ENCODE measurements at regions not wholly inside any gene's neighbourhood (a gene's known extent, or its start where the extent isn't known, plus 50 kb on each side); places are given as distances from the start of the nearest gene placed in this dataset.

GRCh38 chr12:43169115-43169681 is 382.8 kb downstream of the ADAMTS20 start:
- TF ChIP-seq POLR2A (IDR thresholded peaks at IDR 0.05), result no peak
- TF ChIP-seq EP300 (IDR thresholded peaks at IDR 0.05), result no peak
- no peak for TF ChIP-seq CTCF (IDR thresholded peaks at IDR 0.05)
- WGBS, 2 donors, result 69% methylated on average over 3 of the region's 3 CpGs
- Histone ChIP-seq H3K27me3 (no peaks in the 10 kb centered on the region), H3K4me1 (no peaks in the 10 kb centered on the region), H3K36me3 (no peaks in the 10 kb centered on the region), H3K4me3 (no peak overlapping the region), H3K9me3 (no peaks in the 10 kb centered on the region), H3K27ac (no peak overlapping the region)
- no peak for DNase-seq (ENCODE audit: low spot score in 2 of 2)

- Histone ChIP-seq H3K9me3 (no peaks in the 10 kb centered on the region), H3K4me3 (no peak overlapping the region), H3K36me3 (no peaks in the 10 kb centered on the region), H3K27me3 (no peaks in the 10 kb centered on the region), H3K27ac (no peak overlapping the region), H3K4me1 (no peaks in the 10 kb centered on the region)
- TF ChIP-seq EP300 (IDR thresholded peaks at IDR 0.05) (no peak), CTCF (IDR thresholded peaks at IDR 0.05) (no peak), POLR2A (IDR thresholded peaks at IDR 0.05) (no peak)
- WGBS, 2 donors, result 48 to 51% methylated on average over 3 of the region's 3 CpGs
- DNase-seq (ENCODE audit: low spot score in 2 of 2), result no peak
Measured at GRCh38 chr12:43167691-43168090, 384.3 kb downstream of the ADAMTS20 start.

GRCh38 chr12:43165351-43165750 is 386.7 kb downstream of the ADAMTS20 start:
- TF ChIP-seq POLR2A (IDR thresholded peaks at IDR 0.05) (no peak), CTCF (IDR thresholded peaks at IDR 0.05) (no peak), EP300 (IDR thresholded peaks at IDR 0.05) (no peak)
- no peak for DNase-seq (ENCODE audit: low spot score in 2 of 2)
- Histone ChIP-seq H3K4me1 (no peaks in the 10 kb centered on the region), H3K9me3 (no peaks in the 10 kb centered on the region), H3K4me3 (no peak overlapping the region), H3K36me3 (no peaks in the 10 kb centered on the region), H3K27me3 (no peaks in the 10 kb centered on the region), H3K27ac (no peak overlapping the region)
- WGBS, 2 donors, result 91 to 92% methylated on average over 2 of the region's 2 CpGs

GRCh38 chr12:43162138-43162537 is 389.9 kb downstream of the ADAMTS20 start:
- Histone ChIP-seq H3K36me3 (no peaks in the 10 kb centered on the region), H3K4me1 (no peaks in the 10 kb centered on the region), H3K27ac (no peak overlapping the region), H3K9me3 (no peaks in the 10 kb centered on the region), H3K4me3 (no peak overlapping the region), H3K27me3 (no peaks in the 10 kb centered on the region)
- TF ChIP-seq CTCF (IDR thresholded peaks at IDR 0.05) (no peak), EP300 (IDR thresholded peaks at IDR 0.05) (no peak), POLR2A (IDR thresholded peaks at IDR 0.05) (no peak)
- DNase-seq (ENCODE audit: low spot score in 2 of 2), result no peak
- 68 to 83% methylated on average over 3 of the region's 3 CpGs for WGBS, 2 donors

- no peak for DNase-seq (ENCODE audit: low spot score in 2 of 2)
- Histone ChIP-seq H3K27ac (no peak overlapping the region), H3K27me3 (no peaks in the 10 kb centered on the region), H3K36me3 (no peaks in the 10 kb centered on the region), H3K4me1 (peaks cover 0 to 9% (median 2%) of the 10 kb centered on the region in 4 donors), H3K9me3 (no peaks in the 10 kb centered on the region), H3K4me3 (no peak overlapping the region)
- WGBS, 2 donors, result 65 to 70% methylated on average over 2 of the region's 2 CpGs
- TF ChIP-seq EP300 (IDR thresholded peaks at IDR 0.05), result no peak
- TF ChIP-seq POLR2A (IDR thresholded peaks at IDR 0.05), result no peak
- TF ChIP-seq CTCF (IDR thresholded peaks at IDR 0.05), result no peak
Measured at GRCh38 chr12:43159506-43159905, 392.5 kb downstream of the ADAMTS20 start.

Measured in tibial nerve (tissue), 4 donors.